ENCODE measurements at regions not wholly inside any gene's neighbourhood (a gene's known extent, or its start where the extent isn't known, plus 50 kb on each side); places are given as distances from the start of the nearest gene placed in this dataset.
"Not testable (repeated sequence)": the region's sequence is repeated elsewhere in the genome, so short reads cannot be mapped to it uniquely, and the experiment has no call there.

GRCh38 chr16:26457095-26457494 lies 609.6 kb upstream of the C16orf82 start:
- H3K27ac Mint-ChIP-seq, result no peak overlapping the region
- no peaks in the 10 kb centered on the region for H3K36me3 Mint-ChIP-seq (ENCODE audit: low read depth)
- H3K4me3 Mint-ChIP-seq, result no peak overlapping the region
- peaks cover 15% of the 10 kb centered on the region for H3K9me3 Mint-ChIP-seq
- DNase-seq, result no peak
- intact Hi-C loops (cut with micrococcal nuclease), result no loop called here
- H3K4me1 Mint-ChIP-seq, result no peaks in the 10 kb centered on the region
- peaks cover 4% of the 10 kb centered on the region for H3K27me3 Mint-ChIP-seq

GRCh38 chr16:26457882-26458281 lies 608.8 kb upstream of the C16orf82 start:
- Mint-ChIP-seq H3K9me3 (peaks cover 19% of the 10 kb centered on the region), H3K4me1 (no peaks in the 10 kb centered on the region), H3K4me3 (no peak overlapping the region), H3K27me3 (peaks cover 11% of the 10 kb centered on the region), H3K36me3 (ENCODE audit: low read depth) (no peaks in the 10 kb centered on the region), H3K27ac (no peak overlapping the region)
- intact Hi-C loops (cut with micrococcal nuclease), result no loop called here
- DNase-seq, result no peak

GRCh38 chr16:26464576-26465266 lies 602.0 kb upstream of the C16orf82 start:
- intact Hi-C loops (cut with micrococcal nuclease), result no loop called here

GRCh38 chr16:26474405-26474804 lies 592.3 kb upstream of the C16orf82 start:
- DNase-seq; H3K27ac Mint-ChIP-seq; H3K4me3 Mint-ChIP-seq; H3K36me3 Mint-ChIP-seq (ENCODE audit: low read depth); intact Hi-C loops (cut with micrococcal nuclease); H3K4me1 Mint-ChIP-seq: not testable (repeated sequence)
- H3K27me3 Mint-ChIP-seq, result peaks cover 23% of the 10 kb centered on the region
- peaks cover 26% of the 10 kb centered on the region for H3K9me3 Mint-ChIP-seq

More at GRCh38 chr16:26464576-26465266, 602.0 kb upstream of the C16orf82 start:
- DNase-seq, result peak; percentile 18
- Mint-ChIP-seq H3K9me3 (peaks cover 20% of the 10 kb centered on the region), H3K4me3 (no peak overlapping the region), H3K27ac (no peak overlapping the region), H3K4me1 (no peaks in the 10 kb centered on the region), H3K27me3 (peaks cover 29% of the 10 kb centered on the region), H3K36me3 (ENCODE audit: low read depth) (no peaks in the 10 kb centered on the region)

- intact Hi-C loops (cut with micrococcal nuclease), result no loop called here
- H3K4me3 Mint-ChIP-seq, result no peak overlapping the region
- H3K27me3 Mint-ChIP-seq, result peaks cover 22% of the 10 kb centered on the region
- H3K36me3 Mint-ChIP-seq (ENCODE audit: low read depth), result no peaks in the 10 kb centered on the region
- no peak overlapping the region for H3K27ac Mint-ChIP-seq
- no peaks in the 10 kb centered on the region for H3K4me1 Mint-ChIP-seq
- no peak for DNase-seq
- peaks cover 24% of the 10 kb centered on the region for H3K9me3 Mint-ChIP-seq
Observed at GRCh38 chr16:26475596-26475995, 591.1 kb upstream of the C16orf82 start.

- H3K27ac Mint-ChIP-seq, result no peak overlapping the region
- peak; percentile 48 for DNase-seq
- intact Hi-C loops (cut with micrococcal nuclease), result loop anchor here (10.0 kb wide), 1 partner anchor 154 kb away; no protein-coding TSS in a partner anchor
- no peak overlapping the region for H3K4me3 Mint-ChIP-seq
- H3K4me1 Mint-ChIP-seq, result no peaks in the 10 kb centered on the region
- no peaks in the 10 kb centered on the region for H3K36me3 Mint-ChIP-seq (ENCODE audit: low read depth)
- H3K9me3 Mint-ChIP-seq, result no peaks in the 10 kb centered on the region
- H3K27me3 Mint-ChIP-seq, result peaks cover 23% of the 10 kb centered on the region
Observed at GRCh38 chr16:26491101-26491670, 575.5 kb upstream of the C16orf82 start.

- intact Hi-C loops (cut with micrococcal nuclease), result loop anchor here (10.0 kb wide), 1 partner anchor 153 kb away; no protein-coding TSS in a partner anchor
- H3K4me3 Mint-ChIP-seq, result no peak overlapping the region
- peaks cover 23% of the 10 kb centered on the region for H3K27me3 Mint-ChIP-seq
- no peaks in the 10 kb centered on the region for H3K9me3 Mint-ChIP-seq
- no peak overlapping the region for H3K27ac Mint-ChIP-seq
- H3K36me3 Mint-ChIP-seq (ENCODE audit: low read depth), result no peaks in the 10 kb centered on the region
- H3K4me1 Mint-ChIP-seq, result no peaks in the 10 kb centered on the region
- peak; percentile 18 for DNase-seq
Observed at GRCh38 chr16:26491962-26492361, 574.8 kb upstream of the C16orf82 start.

- Mint-ChIP-seq H3K27me3 (peaks cover 26% of the 10 kb centered on the region), H3K9me3 (no peaks in the 10 kb centered on the region), H3K4me1 (no peaks in the 10 kb centered on the region), H3K27ac (no peak overlapping the region), H3K4me3 (no peak overlapping the region), H3K36me3 (ENCODE audit: low read depth) (no peaks in the 10 kb centered on the region)
- intact Hi-C loops (cut with micrococcal nuclease), result loop anchor here (10.0 kb wide), 1 partner anchor 151 kb away; no protein-coding TSS in a partner anchor
- peak; percentile 16 for DNase-seq
Observed at GRCh38 chr16:26493751-26494150, 573.0 kb upstream of the C16orf82 start.

- H3K36me3 Mint-ChIP-seq (ENCODE audit: low read depth), result no peaks in the 10 kb centered on the region
- no peaks in the 10 kb centered on the region for H3K9me3 Mint-ChIP-seq
- peaks cover 6% of the 10 kb centered on the region for H3K4me1 Mint-ChIP-seq
- no peak overlapping the region for H3K4me3 Mint-ChIP-seq
- no peak overlapping the region for H3K27ac Mint-ChIP-seq
- intact Hi-C loops (cut with micrococcal nuclease), result loop anchor here (10.0 kb wide), 1 partner anchor 147 kb away; no protein-coding TSS in a partner anchor
- H3K27me3 Mint-ChIP-seq, result peaks cover 19% of the 10 kb centered on the region
- no peak for DNase-seq
Observed at GRCh38 chr16:26497896-26498295, 568.8 kb upstream of the C16orf82 start.

GRCh38 chr16:26500326-26500725 lies 566.4 kb upstream of the C16orf82 start:
- intact Hi-C loops (cut with micrococcal nuclease), result no loop called here
- no peak for DNase-seq
- peaks cover 4% of the 10 kb centered on the region for H3K9me3 Mint-ChIP-seq
- H3K36me3 Mint-ChIP-seq (ENCODE audit: low read depth), result no peaks in the 10 kb centered on the region
- no peak overlapping the region for H3K4me3 Mint-ChIP-seq
- no peak overlapping the region for H3K27ac Mint-ChIP-seq
- peaks cover 6% of the 10 kb centered on the region for H3K4me1 Mint-ChIP-seq
- H3K27me3 Mint-ChIP-seq, result peaks cover 19% of the 10 kb centered on the region

GRCh38 chr16:26505496-26505895 lies 561.2 kb upstream of the C16orf82 start:
- DNase-seq, result no peak
- Mint-ChIP-seq H3K4me3 (no peak overlapping the region), H3K36me3 (ENCODE audit: low read depth) (no peaks in the 10 kb centered on the region), H3K4me1 (no peaks in the 10 kb centered on the region), H3K27me3 (peaks cover 17% of the 10 kb centered on the region), H3K9me3 (peaks cover 4% of the 10 kb centered on the region), H3K27ac (no peak overlapping the region)
- intact Hi-C loops (cut with micrococcal nuclease), result no loop called here

GRCh38 chr16:26508946-26509345 lies 557.8 kb upstream of the C16orf82 start:
- H3K27ac Mint-ChIP-seq; H3K4me3 Mint-ChIP-seq; intact Hi-C loops (cut with micrococcal nuclease); H3K9me3 Mint-ChIP-seq; H3K36me3 Mint-ChIP-seq (ENCODE audit: low read depth); H3K4me1 Mint-ChIP-seq; DNase-seq: not testable (repeated sequence)
- peaks cover 20% of the 10 kb centered on the region for H3K27me3 Mint-ChIP-seq

- Mint-ChIP-seq H3K27ac (no peak overlapping the region), H3K4me1 (no peaks in the 10 kb centered on the region), H3K9me3 (no peaks in the 10 kb centered on the region), H3K4me3 (no peak overlapping the region), H3K27me3 (peaks cover 14% of the 10 kb centered on the region), H3K36me3 (ENCODE audit: low read depth) (no peaks in the 10 kb centered on the region)
- intact Hi-C loops (cut with micrococcal nuclease), result no loop called here
- no peak for DNase-seq
Observed at GRCh38 chr16:26510924-26511323, 555.8 kb upstream of the C16orf82 start.

GRCh38 chr16:26511463-26511862 lies 555.3 kb upstream of the C16orf82 start:
- Mint-ChIP-seq H3K27me3 (peaks cover 14% of the 10 kb centered on the region), H3K4me1 (no peaks in the 10 kb centered on the region), H3K27ac (no peak overlapping the region), H3K4me3 (no peak overlapping the region), H3K9me3 (no peaks in the 10 kb centered on the region), H3K36me3 (ENCODE audit: low read depth) (no peaks in the 10 kb centered on the region)
- intact Hi-C loops (cut with micrococcal nuclease), result no loop called here
- no peak for DNase-seq

Data from activated CD4-positive, alpha-beta T cell treated with anti-CD3 and anti-CD28 coated beads, Interleukin-2, amount 10 ng/mL, durations not matched to agents 24 days and 14 days (primary cell).